GM12878 (cell line): ENCODE measurements at regions not wholly inside any gene's neighbourhood (a gene's known extent, or its start where the extent isn't known, plus 50 kb on each side); places are given as distances from the start of the nearest gene placed in this dataset.

ENCODE experiments used
- ATAC-seq: fragments of 200-7000 bp; cut with Tn5 transposase; 3 replicates; pipeline ENCODE4 v1.9.1; 2020; ENCODE audit warnings: mild to moderate bottlenecking, moderate library complexity
- BruUV-seq: library from RNA; stranded (reverse); fragments of 400-500 nt; replicated peaks from 2 replicates; lab custom pipeline; 2021; lab: Mats Ljungman, UMichigan
- CTCF ChIA-PET: fragments of 300-600 bp; sonication (Branson Sonifier 250); formaldehyde crosslinking; extraction: SDS; loops from one replicate; lab custom pipeline; 2021; ENCODE audit warnings: inconsistent platforms; lab: Yijun Ruan, JAX
- POLR2A ChIA-PET: fragments of 350-600 bp; formaldehyde crosslinking; extraction: SDS; loops from one replicate; lab custom pipeline; 2021; ENCODE audit warnings: inconsistent platforms; lab: Charles Lee
- RAD21 ChIA-PET: fragments of 300-600 bp; sonication (Branson Sonifier 250); formaldehyde crosslinking; loops from one replicate; lab custom pipeline; 2023; ENCODE audit warnings: antibody characterized with exemption; ENCODE audit not compliant: unreplicated experiment; lab: Charles Lee
- SMC1A ChIA-PET: fragments of 300-600 bp; sonication (Branson Sonifier 250); formaldehyde crosslinking; loops from one replicate; lab custom pipeline; 2023; ENCODE audit not compliant: unreplicated experiment, uncharacterized antibody; lab: Charles Lee
- DNase-seq: peaks from one replicate; pipeline ENCODE4 v3.0.0-alpha.2; 2011; ENCODE audit warnings: low read depth, low spot score
- FAIRE-seq: peaks from 3 replicates; lab custom pipeline; 2011; peaks lifted over from hg19 to GRCh38; lab: Jason Lieb, UNC
- H2AFZ ChIP-seq: 2 replicates; pipeline ENCODE4 v1.6.0; 2011; ENCODE audit warnings: low read depth, low read length, control low read depth; ENCODE audit not compliant: control insufficient read depth
- H3K27ac ChIP-seq: 2 replicates; pipeline ENCODE4 v1.5.1; 2011; ENCODE audit warnings: control low read depth; ENCODE audit not compliant: control insufficient read depth, insufficient read depth
- H3K27me3 ChIP-seq, 2 experiments: replicated peaks in 1 of 2; 2 replicates each; pipeline versions ENCODE4 v1.6.0 to v1.6.1; 2011; ENCODE audit warnings: low read length in 1 of 2; ENCODE audit not compliant: control insufficient read depth in 2 of 2, insufficient read depth in 2 of 2
- H3K36me3 ChIP-seq, 2 experiments: 2 replicates each; pipeline ENCODE4 v1.5.1; 2011; ENCODE audit warnings: low read length in 1 of 2; ENCODE audit not compliant: control insufficient read depth in 2 of 2, insufficient read depth in 2 of 2
- H3K4me1 ChIP-seq: 2 replicates; pipeline ENCODE4 v1.6.1; 2011; ENCODE audit warnings: mild to moderate bottlenecking, low read length, moderate library complexity, mixed read lengths; ENCODE audit not compliant: control insufficient read depth, insufficient read depth
- H3K4me2 ChIP-seq: 2 replicates; pipeline ENCODE4 v1.6.0; 2011; ENCODE audit warnings: control low read depth; ENCODE audit not compliant: control insufficient read depth, insufficient read depth
- H3K4me3 ChIP-seq: fragments of 200-600 bp; sonication (generic); 2 replicates; pipeline ENCODE4 v1.5.1; 2016
- H3K79me2 ChIP-seq: 2 replicates; pipeline ENCODE4 v1.6.0; 2011; ENCODE audit warnings: low read length; ENCODE audit not compliant: control insufficient read depth, insufficient read depth
- H3K9ac ChIP-seq: 2 replicates; pipeline ENCODE4 v1.8.0; 2011; ENCODE audit warnings: low read length, control low read depth, mixed read lengths; ENCODE audit not compliant: control insufficient read depth, insufficient read depth
- H3K9me3 ChIP-seq: replicated peaks from 3 replicates; pipeline ENCODE4 v1.5.1; 2011; ENCODE audit warnings: mild to moderate bottlenecking, low read length; ENCODE audit not compliant: control insufficient read depth, insufficient read depth
- H4K20me1 ChIP-seq: 2 replicates; pipeline ENCODE4 v1.6.0; 2011; ENCODE audit not compliant: control insufficient read depth, insufficient read depth
- BACH1 ChIP-seq: fragments of 450-650 bp; IDR thresholded peaks from 2 replicates; pipeline ENCODE4 v1.6.1; 2017; ENCODE audit warnings: mild to moderate bottlenecking, borderline replicate concordance
- EP300 ChIP-seq, 2 experiments: fragments of 150-350 bp in 1 of 2; IDR thresholded peaks; 2 replicates each; pipeline ENCODE4 v1.6.1; 2011 to 2012; ENCODE audit warnings: low read depth in 2 of 2, low read length in 2 of 2, borderline replicate concordance in 1 of 2, improper control_type of control experiment in 1 of 2, inconsistent platforms in 1 of 2; ENCODE audit not compliant: control insufficient read depth in 1 of 2
- ETV6 ChIP-seq, 2 experiments: fragments of 450-650 bp in 1 of 2; IDR thresholded peaks in 1 of 2; conservative IDR thresholded peaks in 1 of 2; 2 replicates each; pipeline ENCODE4 v1.6.1; 2014; ENCODE audit warnings: antibody characterized with exemption in 1 of 2, borderline replicate concordance in 1 of 2, low read depth in 1 of 2, mild to moderate bottlenecking in 1 of 2, moderate library complexity in 1 of 2
- FOXM1 ChIP-seq: IDR thresholded peaks from 2 replicates; pipeline ENCODE4 v1.6.1; 2012; ENCODE audit warnings: low read depth, mild to moderate bottlenecking, inconsistent platforms, low read length, moderate library complexity
- HDAC2 ChIP-seq: fragments of 200-600 bp; sonication (generic); IDR thresholded peaks from 2 replicates; pipeline ENCODE4 v1.6.1; 2017
- KDM1A ChIP-seq: fragments of 200-600 bp; sonication (generic); IDR thresholded peaks from 2 replicates; pipeline ENCODE4 v1.6.1; 2016; ENCODE audit warnings: borderline replicate concordance
- NFIC ChIP-seq: IDR thresholded peaks from 2 replicates; pipeline ENCODE4 v1.6.1; 2012; ENCODE audit warnings: low read depth, mild to moderate bottlenecking, inconsistent platforms, low read length, moderate library complexity
- NFYA ChIP-seq: IDR thresholded peaks from 2 replicates; pipeline ENCODE4 v1.6.1; 2011; ENCODE audit warnings: low read depth, mild to moderate bottlenecking, low read length, improper control_type of control experiment, borderline replicate concordance
- RAD51 ChIP-seq: fragments of 450-650 bp; IDR thresholded peaks from 2 replicates; pipeline ENCODE4 v1.6.1; 2016; ENCODE audit warnings: moderate library complexity, mild to moderate bottlenecking, inconsistent platforms
- RBBP5 ChIP-seq: fragments of 200-600 bp; sonication (generic); conservative IDR thresholded peaks from 2 replicates; pipeline ENCODE4 v1.6.1; 2016
- TCF12 ChIP-seq: IDR thresholded peaks from 2 replicates; pipeline ENCODE4 v1.6.1; 2011; ENCODE audit warnings: low read depth, mild to moderate bottlenecking, low read length
- ZNF24 ChIP-seq: fragments of 450-650 bp; IDR thresholded peaks from 2 replicates; pipeline ENCODE4 v1.6.1; 2017; ENCODE audit warnings: antibody characterized with exemption, mild to moderate bottlenecking
- ZZZ3 ChIP-seq: IDR thresholded peaks from 2 replicates; pipeline ENCODE4 v1.6.1; 2011; ENCODE audit warnings: low read depth; ENCODE audit not compliant: control insufficient read depth, insufficient read length
- WGBS: methylation state at CpG from one replicate; pipeline ENCODE4 v1.1.6; 2016; ENCODE audit warnings: low lambda C conversion rate; ENCODE audit not compliant: insufficient replicate concordance, insufficient coverage; ENCODE audit errors: missing lambda C conversion rate; 5-methylcytosine and 5-hydroxymethylcytosine counted together
- in situ Hi-C: fragments of 300-500 bp; cut with MboI; formaldehyde crosslinking; loops from 9 replicates; pipeline ENCODE4 v1.14.3; 2018; ENCODE audit warnings: mixed read lengths
- intact Hi-C: fragments of 100-400 bp; cut with micrococcal nuclease; formaldehyde crosslinking; loops from one replicate; pipeline ENCODE4 v1.14.2; 2022; ENCODE audit not compliant: unreplicated experiment
- TF ChIP-seq, protein P1 (sequence below): IDR thresholded peaks from 2 replicates; pipeline ENCODE4 v1.6.1; 2012; ENCODE audit warnings: improper control_type of control experiment, low read depth, low read length; ENCODE audit not compliant: insufficient replicate concordance
- TF ChIP-seq, protein P2 (sequence below): IDR thresholded peaks from 2 replicates; pipeline ENCODE4 v1.6.1; 2012; ENCODE audit warnings: low read depth, low read length, improper control_type of control experiment
- TF ChIP-seq, protein P3 (sequence below): fragments of 450-650 bp; IDR thresholded peaks from 2 replicates; pipeline ENCODE4 v1.6.1; 2018; ENCODE audit warnings: mild to moderate bottlenecking, low read depth, moderate library complexity; ENCODE audit not compliant: partially characterized antibody

DNA sequence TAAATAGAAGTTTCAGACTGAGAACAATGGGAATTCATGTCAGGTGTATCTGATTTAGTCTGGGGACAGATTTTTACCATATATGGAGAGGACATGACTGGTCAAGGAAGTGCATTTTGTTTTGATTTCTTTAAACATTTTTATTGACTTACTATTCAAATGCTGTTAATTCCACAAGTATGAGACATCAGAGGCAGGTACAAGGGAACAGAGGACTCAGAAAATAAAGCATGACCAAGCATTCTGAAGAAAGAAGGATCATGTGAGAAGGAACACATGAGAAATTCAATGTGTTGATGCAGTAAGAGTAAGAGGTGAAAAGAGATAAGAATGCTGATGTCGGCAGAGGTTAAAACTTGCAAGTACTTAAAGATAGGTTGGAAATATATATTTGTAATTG, 1452.6 kb downstream of the PCDH7 start:
- in situ Hi-C loops (no loop called here), intact Hi-C loops (no loop called here)
- FAIRE-seq (no peak), ATAC-seq (no peak), DNase-seq (no peak)
- H3K4me2 ChIP-seq: no peak overlapping the region
- ChIA-PET POLR2A (no interaction called here), SMC1A (no interaction called here), RAD21 (no interaction called here), CTCF (interaction anchor here (0.6 kb wide), 1 partner anchor 157 kb away, joined by 3 read pairs; no protein-coding TSS in a partner anchor)
- H3K27me3 ChIP-seq: no peaks in the 10 kb centered on the region
- no peak overlapping the region for H3K9ac ChIP-seq
- BruUV-seq: no TSS peak
- no peaks in the 10 kb centered on the region for H3K4me1 ChIP-seq
- no peaks in the 10 kb centered on the region for H3K79me2 ChIP-seq
- TF ChIP-seq, protein P1, sequence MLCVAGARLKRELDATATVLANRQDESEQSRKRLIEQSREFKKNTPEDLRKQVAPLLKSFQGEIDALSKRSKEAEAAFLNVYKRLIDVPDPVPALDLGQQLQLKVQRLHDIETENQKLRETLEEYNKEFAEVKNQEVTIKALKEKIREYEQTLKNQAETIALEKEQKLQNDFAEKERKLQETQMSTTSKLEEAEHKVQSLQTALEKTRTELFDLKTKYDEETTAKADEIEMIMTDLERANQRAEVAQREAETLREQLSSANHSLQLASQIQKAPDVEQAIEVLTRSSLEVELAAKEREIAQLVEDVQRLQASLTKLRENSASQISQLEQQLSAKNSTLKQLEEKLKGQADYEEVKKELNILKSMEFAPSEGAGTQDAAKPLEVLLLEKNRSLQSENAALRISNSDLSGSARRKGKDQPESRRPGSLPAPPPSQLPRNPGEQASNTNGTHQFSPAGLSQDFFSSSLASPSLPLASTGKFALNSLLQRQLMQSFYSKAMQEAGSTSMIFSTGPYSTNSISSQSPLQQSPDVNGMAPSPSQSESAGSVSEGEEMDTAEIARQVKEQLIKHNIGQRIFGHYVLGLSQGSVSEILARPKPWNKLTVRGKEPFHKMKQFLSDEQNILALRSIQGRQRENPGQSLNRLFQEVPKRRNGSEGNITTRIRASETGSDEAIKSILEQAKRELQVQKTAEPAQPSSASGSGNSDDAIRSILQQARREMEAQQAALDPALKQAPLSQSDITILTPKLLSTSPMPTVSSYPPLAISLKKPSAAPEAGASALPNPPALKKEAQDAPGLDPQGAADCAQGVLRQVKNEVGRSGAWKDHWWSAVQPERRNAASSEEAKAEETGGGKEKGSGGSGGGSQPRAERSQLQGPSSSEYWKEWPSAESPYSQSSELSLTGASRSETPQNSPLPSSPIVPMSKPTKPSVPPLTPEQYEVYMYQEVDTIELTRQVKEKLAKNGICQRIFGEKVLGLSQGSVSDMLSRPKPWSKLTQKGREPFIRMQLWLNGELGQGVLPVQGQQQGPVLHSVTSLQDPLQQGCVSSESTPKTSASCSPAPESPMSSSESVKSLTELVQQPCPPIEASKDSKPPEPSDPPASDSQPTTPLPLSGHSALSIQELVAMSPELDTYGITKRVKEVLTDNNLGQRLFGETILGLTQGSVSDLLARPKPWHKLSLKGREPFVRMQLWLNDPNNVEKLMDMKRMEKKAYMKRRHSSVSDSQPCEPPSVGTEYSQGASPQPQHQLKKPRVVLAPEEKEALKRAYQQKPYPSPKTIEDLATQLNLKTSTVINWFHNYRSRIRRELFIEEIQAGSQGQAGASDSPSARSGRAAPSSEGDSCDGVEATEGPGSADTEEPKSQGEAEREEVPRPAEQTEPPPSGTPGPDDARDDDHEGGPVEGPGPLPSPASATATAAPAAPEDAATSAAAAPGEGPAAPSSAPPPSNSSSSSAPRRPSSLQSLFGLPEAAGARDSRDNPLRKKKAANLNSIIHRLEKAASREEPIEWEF: no peak
- TF ChIP-seq NFIC: no peak
- TF ChIP-seq TCF12: no peak
- no peak for TF ChIP-seq RAD51
- no peak for TF ChIP-seq ZNF24
- TF ChIP-seq FOXM1: no peak
- TF ChIP-seq RBBP5: no peak
- TF ChIP-seq NFYA: no peak
- no peak for TF ChIP-seq ZZZ3
- TF ChIP-seq ETV6 (conservative IDR thresholded peaks at IDR 0.05 in 1 of 2, IDR thresholded peaks at IDR 0.05 in 1 of 2; ENCODE audit: borderline replicate concordance in 1 of 2, low read depth in 1 of 2): no peak
- TF ChIP-seq, protein P2, sequence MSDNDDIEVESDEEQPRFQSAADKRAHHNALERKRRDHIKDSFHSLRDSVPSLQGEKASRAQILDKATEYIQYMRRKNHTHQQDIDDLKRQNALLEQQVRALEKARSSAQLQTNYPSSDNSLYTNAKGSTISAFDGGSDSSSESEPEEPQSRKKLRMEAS: no peak
- TF ChIP-seq HDAC2: no peak
- TF ChIP-seq KDM1A: no peak
- TF ChIP-seq, protein P3, sequence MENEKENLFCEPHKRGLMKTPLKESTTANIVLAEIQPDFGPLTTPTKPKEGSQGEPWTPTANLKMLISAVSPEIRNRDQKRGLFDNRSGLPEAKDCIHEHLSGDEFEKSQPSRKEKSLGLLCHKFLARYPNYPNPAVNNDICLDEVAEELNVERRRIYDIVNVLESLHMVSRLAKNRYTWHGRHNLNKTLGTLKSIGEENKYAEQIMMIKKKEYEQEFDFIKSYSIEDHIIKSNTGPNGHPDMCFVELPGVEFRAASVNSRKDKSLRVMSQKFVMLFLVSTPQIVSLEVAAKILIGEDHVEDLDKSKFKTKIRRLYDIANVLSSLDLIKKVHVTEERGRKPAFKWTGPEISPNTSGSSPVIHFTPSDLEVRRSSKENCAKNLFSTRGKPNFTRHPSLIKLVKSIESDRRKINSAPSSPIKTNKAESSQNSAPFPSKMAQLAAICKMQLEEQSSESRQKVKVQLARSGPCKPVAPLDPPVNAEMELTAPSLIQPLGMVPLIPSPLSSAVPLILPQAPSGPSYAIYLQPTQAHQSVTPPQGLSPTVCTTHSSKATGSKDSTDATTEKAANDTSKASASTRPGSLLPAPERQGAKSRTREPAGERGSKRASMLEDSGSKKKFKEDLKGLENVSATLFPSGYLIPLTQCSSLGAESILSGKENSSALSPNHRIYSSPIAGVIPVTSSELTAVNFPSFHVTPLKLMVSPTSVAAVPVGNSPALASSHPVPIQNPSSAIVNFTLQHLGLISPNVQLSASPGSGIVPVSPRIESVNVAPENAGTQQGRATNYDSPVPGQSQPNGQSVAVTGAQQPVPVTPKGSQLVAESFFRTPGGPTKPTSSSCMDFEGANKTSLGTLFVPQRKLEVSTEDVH: no peak
- TF ChIP-seq BACH1: no peak
- TF ChIP-seq EP300 (IDR thresholded peaks at IDR 0.05; ENCODE audit: borderline replicate concordance in 1 of 2, control insufficient read depth in 1 of 2, low read depth in 2 of 2, low read length in 2 of 2): no peak
- H4K20me1 ChIP-seq: no peaks in the 10 kb centered on the region
- H3K4me3 ChIP-seq: no peak overlapping the region
- no peaks in the 10 kb centered on the region for H3K36me3 ChIP-seq
- no peak overlapping the region for H3K27ac ChIP-seq
- no peak overlapping the region for H2AFZ ChIP-seq
- 0% methylated on average over 1 of the region's 1 CpG for WGBS
- H3K9me3 ChIP-seq: no peaks in the 10 kb centered on the region
